Lower leg skin (tissue), 4 donors: ENCODE measurements at regions not wholly inside any gene's neighbourhood (a gene's known extent, or its start where the extent isn't known, plus 50 kb on each side); places are given as distances from the start of the nearest gene placed in this dataset.
"Not testable (repeated sequence)": the region's sequence is repeated elsewhere in the genome, so short reads cannot be mapped to it uniquely, and the experiment has no call there.

ENCODE experiments used
- DNase-seq, 2 donors: peaks; one replicate each; pipeline ENCODE4 v3.0.0-alpha.2; 2019; ENCODE audit warnings: low spot score in 2 of 2
- H3K4me3 ChIP-seq: fragments of 200-600 bp; sonication (generic); 2 replicates; pipeline ENCODE4 v1.5.1; 2017; ENCODE audit warnings: mild to moderate bottlenecking, low read depth; ENCODE audit not compliant: poor library complexity, severe bottlenecking
- CTCF ChIP-seq, 3 donors: fragments of 450-650 bp; IDR thresholded peaks; one replicate each; pipeline ENCODE4 v1.5.1; 2016; ENCODE audit warnings: antibody characterized with exemption in 3 of 3, mild to moderate bottlenecking in 3 of 3, moderate library complexity in 2 of 3
- POLR2A ChIP-seq, 2 donors: fragments of 450-650 bp; IDR thresholded peaks; one replicate each; pipeline ENCODE4 v1.6.1; 2016 to 2017; ENCODE audit warnings: antibody characterized with exemption in 2 of 2, mild to moderate bottlenecking in 1 of 2, moderate library complexity in 1 of 2
- WGBS, 2 donors: methylation state at CpG; one replicate each; pipeline ENCODE4 v1.1.5; 2018; 5-methylcytosine and 5-hydroxymethylcytosine counted together
- intact Hi-C: fragments of 100-400 bp; cut with DNase I; formaldehyde crosslinking; loops from one replicate; pipeline ENCODE4 v1.15.0; 2023; ENCODE audit warnings: low total_unique reads

GRCh38 chr13:82092312-82092711, 1751.4 kb upstream of the SPRY2 start:
- H3K4me3 ChIP-seq: no peak overlapping the region
- no peak for DNase-seq
- TF ChIP-seq POLR2A (IDR thresholded peaks at IDR 0.05): no peak
- no peak for TF ChIP-seq CTCF (IDR thresholded peaks at IDR 0.05)
- 82 to 89% methylated on average over 3 of the region's 3 CpGs for WGBS, 2 donors
- intact Hi-C loops: no loop called here

GRCh38 chr13:82088781-82089180, 1747.9 kb upstream of the SPRY2 start:
- intact Hi-C loops: no loop called here
- no peak for TF ChIP-seq POLR2A (IDR thresholded peaks at IDR 0.05)
- no peak for TF ChIP-seq CTCF (IDR thresholded peaks at IDR 0.05)
- DNase-seq: no peak
- H3K4me3 ChIP-seq: no peak overlapping the region
- WGBS, 2 donors: 0 to 66% methylated on average over 1 of the region's 1 CpG

GRCh38 chr13:82076496-82076895, 1735.6 kb upstream of the SPRY2 start:
- no peak for DNase-seq
- WGBS, 2 donors: 63 to 65% methylated on average over 5 of the region's 5 CpGs
- H3K4me3 ChIP-seq: no peak overlapping the region
- intact Hi-C loops: no loop called here
- TF ChIP-seq CTCF (IDR thresholded peaks at IDR 0.05): no peak
- no peak for TF ChIP-seq POLR2A (IDR thresholded peaks at IDR 0.05)

- no peak overlapping the region for H3K4me3 ChIP-seq
- intact Hi-C loops: no loop called here
- DNase-seq: no peak
- TF ChIP-seq CTCF (IDR thresholded peaks at IDR 0.05): no peak
- TF ChIP-seq POLR2A (IDR thresholded peaks at IDR 0.05): no peak
- WGBS, 2 donors: 23 to 41% methylated on average over 1 of the region's 1 CpG
These were observed 1729.5 kb upstream of the SPRY2 start for GRCh38 chr13:82070416-82070815.

- 57 to 72% methylated on average over 4 of the region's 4 CpGs for WGBS, 2 donors
- TF ChIP-seq CTCF (IDR thresholded peaks at IDR 0.05) (no peak), POLR2A (IDR thresholded peaks at IDR 0.05) (no peak)
- intact Hi-C loops: no loop called here
- DNase-seq: no peak
- H3K4me3 ChIP-seq: no peak overlapping the region
These were observed 1721.8 kb upstream of the SPRY2 start for GRCh38 chr13:82062772-82063171.

GRCh38 chr13:82058364-82058763, 1717.4 kb upstream of the SPRY2 start:
- intact Hi-C loops: no loop called here
- 79 to 84% methylated on average over 2 of the region's 2 CpGs for WGBS, 2 donors
- TF ChIP-seq POLR2A (IDR thresholded peaks at IDR 0.05): no peak
- H3K4me3 ChIP-seq: no peak overlapping the region
- DNase-seq: no peak

- DNase-seq, intact Hi-C loops, H3K4me3 ChIP-seq: not testable (repeated sequence)
- 93 to 95% methylated on average over 23 of the region's 23 CpGs for WGBS, 2 donors
These were observed 1704.4 kb upstream of the SPRY2 start for GRCh38 chr13:82045316-82045715.
